Uterus (tissue), 2 donors: ENCODE measurements at regions not wholly inside any gene's neighbourhood (a gene's known extent, or its start where the extent isn't known, plus 50 kb on each side); places are given as distances from the start of the nearest gene placed in this dataset.

ENCODE experiments used
- POLR2A ChIP-seq, 2 donors: fragments of 450-650 bp; IDR thresholded peaks; one replicate each; pipeline ENCODE4 v1.6.1; 2016; ENCODE audit warnings: antibody characterized with exemption in 2 of 2, mild to moderate bottlenecking in 1 of 2, moderate library complexity in 1 of 2
- TF ChIP-seq, protein P1 (sequence below), 4 experiments: fragments of 200-600 bp in 2 of 4; fragments of 450-650 bp in 2 of 4; sonication (generic) in 2 of 4; IDR thresholded peaks; one replicate each; pipeline ENCODE4 v1.5.1; 2016 to 2019; ENCODE audit warnings: antibody characterized with exemption in 4 of 4, mild to moderate bottlenecking in 2 of 4, moderate library complexity in 1 of 4

DNA sequence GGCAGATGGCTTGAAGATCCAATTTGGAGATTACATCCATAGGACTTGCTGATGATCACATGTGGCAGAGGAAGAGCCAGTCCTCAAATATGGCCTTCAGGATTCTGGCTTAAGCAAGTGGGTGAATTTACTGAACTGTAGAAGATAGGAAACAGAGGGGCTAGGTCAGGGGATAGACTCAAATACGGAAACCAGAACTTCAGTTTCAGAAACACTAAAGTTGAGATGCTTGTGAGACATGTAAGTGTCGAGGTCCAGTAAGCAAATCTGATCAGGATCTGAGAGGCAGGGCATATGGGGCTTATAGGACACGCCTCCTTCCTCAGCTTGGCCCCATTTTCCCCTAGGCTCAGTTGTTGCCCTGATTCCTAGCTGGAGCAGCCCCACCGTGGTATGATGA is 107.7 kb downstream of the LBH start:
- TF ChIP-seq, protein P1, sequence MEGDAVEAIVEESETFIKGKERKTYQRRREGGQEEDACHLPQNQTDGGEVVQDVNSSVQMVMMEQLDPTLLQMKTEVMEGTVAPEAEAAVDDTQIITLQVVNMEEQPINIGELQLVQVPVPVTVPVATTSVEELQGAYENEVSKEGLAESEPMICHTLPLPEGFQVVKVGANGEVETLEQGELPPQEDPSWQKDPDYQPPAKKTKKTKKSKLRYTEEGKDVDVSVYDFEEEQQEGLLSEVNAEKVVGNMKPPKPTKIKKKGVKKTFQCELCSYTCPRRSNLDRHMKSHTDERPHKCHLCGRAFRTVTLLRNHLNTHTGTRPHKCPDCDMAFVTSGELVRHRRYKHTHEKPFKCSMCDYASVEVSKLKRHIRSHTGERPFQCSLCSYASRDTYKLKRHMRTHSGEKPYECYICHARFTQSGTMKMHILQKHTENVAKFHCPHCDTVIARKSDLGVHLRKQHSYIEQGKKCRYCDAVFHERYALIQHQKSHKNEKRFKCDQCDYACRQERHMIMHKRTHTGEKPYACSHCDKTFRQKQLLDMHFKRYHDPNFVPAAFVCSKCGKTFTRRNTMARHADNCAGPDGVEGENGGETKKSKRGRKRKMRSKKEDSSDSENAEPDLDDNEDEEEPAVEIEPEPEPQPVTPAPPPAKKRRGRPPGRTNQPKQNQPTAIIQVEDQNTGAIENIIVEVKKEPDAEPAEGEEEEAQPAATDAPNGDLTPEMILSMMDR (IDR thresholded peaks at IDR 0.05) = no peak
- no peak for TF ChIP-seq POLR2A (IDR thresholded peaks at IDR 0.05)
